Heart right ventricle (tissue), 16 donors: ENCODE measurements at regions not wholly inside any gene's neighbourhood (a gene's known extent, or its start where the extent isn't known, plus 50 kb on each side); places are given as distances from the start of the nearest gene placed in this dataset.
A peak's percentile ranks its signal among the peaks of the same experiment; 100 is the strongest.

Source experiments
- ATAC-seq, 8 donors: fragments of 200-7000 bp; cut with Tn5 transposase; one replicate each; pipeline ENCODE4 v1.9.1; 2020; ENCODE audit warnings: mild to moderate bottlenecking in 8 of 8, moderate library complexity in 8 of 8, moderate number of reproducible peaks in 1 of 8
- DNase-seq, 2 donors: peaks; one replicate each; pipeline ENCODE4 v3.0.0-alpha.2; 2020
- H3K27ac ChIP-seq, 10 donors: fragments of 200-600 bp; sonication (generic) in 2 of 10; one replicate each; pipeline versions ENCODE4 v1.5.0 to v1.8.0; 2020 to 2022; ENCODE audit warnings: mild to moderate bottlenecking in 3 of 10
- H3K27me3 ChIP-seq, 7 donors: fragments of 200-600 bp; one replicate each; pipeline ENCODE4 v1.8.0; 2021 to 2022; ENCODE audit warnings: mild to moderate bottlenecking in 2 of 7
- H3K36me3 ChIP-seq, 9 donors: fragments of 200-600 bp; sonication (generic) in 1 of 9; one replicate each; pipeline versions ENCODE4 v1.5.0 to v1.8.0; 2020 to 2022; ENCODE audit warnings: mild to moderate bottlenecking in 2 of 9
- H3K4me1 ChIP-seq, 9 donors: fragments of 200-600 bp; sonication (generic) in 1 of 9; one replicate each; pipeline versions ENCODE4 v1.5.0 to v1.8.0; 2020 to 2022; ENCODE audit warnings: mild to moderate bottlenecking in 4 of 9
- H3K4me3 ChIP-seq, 10 donors: fragments of 200-600 bp; sonication (generic) in 2 of 10; one replicate each; pipeline versions ENCODE4 v1.5.0 to v1.8.0; 2020 to 2022; ENCODE audit warnings: mild to moderate bottlenecking in 7 of 10, moderate library complexity in 2 of 10
- H3K9me3 ChIP-seq, 11 donors: fragments of 200-600 bp in 10 of 11; sonication (generic) in 2 of 11; one replicate each; pipeline versions ENCODE4 v1.5.0 to v1.8.0; 2013 to 2022; ENCODE audit warnings: mild to moderate bottlenecking in 2 of 11, control low read depth in 1 of 11, moderate library complexity in 1 of 11
- WGBS, 2 donors: extraction: QIAGEN DNeasy Blood & Tissue Kit; methylation state at CpG; one replicate each; pipeline ENCODE4 v1.1.7; 2013; ENCODE audit warnings: inconsistent platforms in 1 of 2; 5-methylcytosine and 5-hydroxymethylcytosine counted together
- intact Hi-C, 10 donors: fragments of 100-400 bp; cut with DNase I; formaldehyde crosslinking; loops; one replicate each; pipeline versions ENCODE4 v1.11.1 to v1.14.2; 2022
- TF ChIP-seq, protein P1 (sequence below), 9 donors: fragments of 200-600 bp; sonication (generic) in 2 of 9; IDR thresholded peaks; one replicate each; pipeline versions ENCODE4 v1.5.0 to v1.8.0; 2021 to 2022; ENCODE audit warnings: antibody characterized with exemption in 9 of 9, mild to moderate bottlenecking in 5 of 9, moderate library complexity in 1 of 9
- donor health status: Arrhythmogenic right ventricular cardiomyopathy.
- donor health status: ischemic (EF 13 %, LVEDD 7.1; RV severe dilation, severe dysfunction).
- donor health status: healthy with polysubstance abuse.
- donor health status: DM: no; HTN: yes; CAD: no.
- donor health status: DM: no; HTN: no; CAD: no.
- donor health status: ischemic (EF 25% LVEDD 6.9; RV normal size, moderate dysfunction).
- donor health status: ischemic (EF 25% LVEDD 5.7; RV mildly dilated, moderate dysfunction).
- donor health status: healthy.
- donor health status: DM: yes; HTN: yes; CAD: no.
- donor health status: Ischemic cardiomyopathy.
- donor health status: ischemic (EF 35%, LVEDD 5.7; RV mildly dilated, moderate dysfunction).
- donor health status: nonischemic (EF 11% LVEDD 7.7; RV severe dilation, severe dysfunction).
- donor health status: DM: yes; HTN: yes; CAD: no.
- donor health status: PGD.
- donor health status: ischemic (EF 29% LVEDD 5.4; RV normal size, mild dysfunction).
- donor health status: nonischemic (EF 23%, LVEDD 6.1; RV moderate dilation, normal function).

DNA sequence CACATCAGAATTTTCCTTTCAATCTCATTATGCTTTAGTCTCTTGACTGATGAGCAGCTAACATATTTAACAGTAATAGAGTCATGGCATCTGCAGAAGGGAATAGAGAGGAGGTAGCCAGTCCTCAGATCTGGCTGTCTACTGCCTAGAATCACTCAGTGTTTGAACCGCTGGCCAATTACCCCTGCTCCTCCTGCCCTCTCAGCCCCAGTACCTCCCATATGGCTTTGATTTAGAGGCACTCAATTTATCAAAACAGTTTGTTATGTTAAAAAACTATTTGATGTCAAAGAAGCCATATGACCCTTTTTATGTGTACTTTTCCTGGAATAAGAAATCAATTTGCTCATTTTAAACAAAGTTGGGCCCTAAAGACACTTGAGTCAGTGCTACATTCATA is 355.2 kb downstream of the CMPK2 start:
- Histone ChIP-seq H3K27ac (no peak overlapping the region), H3K9me3 (no peaks in the 10 kb centered on the region), H3K4me3 (no peak overlapping the region), H3K27me3 (peaks cover 0 to 7% (median 0%) of the 10 kb centered on the region in 7 donors), H3K36me3 (no peaks in the 10 kb centered on the region), H3K4me1 (peaks cover 0 to 6% (median 0%) of the 10 kb centered on the region in 9 donors)
- TF ChIP-seq, protein P1, sequence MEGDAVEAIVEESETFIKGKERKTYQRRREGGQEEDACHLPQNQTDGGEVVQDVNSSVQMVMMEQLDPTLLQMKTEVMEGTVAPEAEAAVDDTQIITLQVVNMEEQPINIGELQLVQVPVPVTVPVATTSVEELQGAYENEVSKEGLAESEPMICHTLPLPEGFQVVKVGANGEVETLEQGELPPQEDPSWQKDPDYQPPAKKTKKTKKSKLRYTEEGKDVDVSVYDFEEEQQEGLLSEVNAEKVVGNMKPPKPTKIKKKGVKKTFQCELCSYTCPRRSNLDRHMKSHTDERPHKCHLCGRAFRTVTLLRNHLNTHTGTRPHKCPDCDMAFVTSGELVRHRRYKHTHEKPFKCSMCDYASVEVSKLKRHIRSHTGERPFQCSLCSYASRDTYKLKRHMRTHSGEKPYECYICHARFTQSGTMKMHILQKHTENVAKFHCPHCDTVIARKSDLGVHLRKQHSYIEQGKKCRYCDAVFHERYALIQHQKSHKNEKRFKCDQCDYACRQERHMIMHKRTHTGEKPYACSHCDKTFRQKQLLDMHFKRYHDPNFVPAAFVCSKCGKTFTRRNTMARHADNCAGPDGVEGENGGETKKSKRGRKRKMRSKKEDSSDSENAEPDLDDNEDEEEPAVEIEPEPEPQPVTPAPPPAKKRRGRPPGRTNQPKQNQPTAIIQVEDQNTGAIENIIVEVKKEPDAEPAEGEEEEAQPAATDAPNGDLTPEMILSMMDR (IDR thresholded peaks at IDR 0.05), result no peak
- intact Hi-C loops, result no loop called here
- no peak for DNase-seq
- WGBS, 2 donors, result 76 to 82% methylated on average over 1 of the region's 1 CpG
- no peak for ATAC-seq

DNA sequence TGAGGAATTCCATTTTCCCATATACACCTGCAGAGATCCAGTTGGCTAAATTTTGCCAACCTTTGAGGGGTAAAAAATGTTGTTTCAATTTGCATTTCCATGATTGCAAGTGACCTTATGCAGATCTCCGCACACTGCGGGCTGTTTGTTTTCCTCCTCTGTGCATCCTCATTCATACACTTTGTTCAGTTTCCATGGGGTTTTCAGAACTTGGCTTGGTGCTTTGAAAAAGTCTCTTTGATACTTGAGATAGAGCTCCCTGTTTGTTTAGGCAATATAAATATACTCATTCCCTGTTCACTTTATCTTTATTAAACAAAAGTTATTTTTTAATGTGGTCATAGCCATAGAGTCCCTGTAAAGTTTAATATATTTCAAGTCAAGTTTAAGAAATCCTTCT is 353.1 kb downstream of the CMPK2 start:
- intact Hi-C loops, result no loop called here
- WGBS, 2 donors, result 88 to 90% methylated on average over 2 of the region's 2 CpGs
- TF ChIP-seq, protein P1 (IDR thresholded peaks at IDR 0.05), result no peak
- Histone ChIP-seq H3K4me1 (no peaks in the 10 kb centered on the region), H3K36me3 (no peaks in the 10 kb centered on the region), H3K27ac (no peak overlapping the region), H3K27me3 (peaks cover 0 to 7% (median 0%) of the 10 kb centered on the region in 7 donors), H3K4me3 (no peak overlapping the region), H3K9me3 (no peaks in the 10 kb centered on the region)
- ATAC-seq, result no peak
- DNase-seq, result no peak

DNA sequence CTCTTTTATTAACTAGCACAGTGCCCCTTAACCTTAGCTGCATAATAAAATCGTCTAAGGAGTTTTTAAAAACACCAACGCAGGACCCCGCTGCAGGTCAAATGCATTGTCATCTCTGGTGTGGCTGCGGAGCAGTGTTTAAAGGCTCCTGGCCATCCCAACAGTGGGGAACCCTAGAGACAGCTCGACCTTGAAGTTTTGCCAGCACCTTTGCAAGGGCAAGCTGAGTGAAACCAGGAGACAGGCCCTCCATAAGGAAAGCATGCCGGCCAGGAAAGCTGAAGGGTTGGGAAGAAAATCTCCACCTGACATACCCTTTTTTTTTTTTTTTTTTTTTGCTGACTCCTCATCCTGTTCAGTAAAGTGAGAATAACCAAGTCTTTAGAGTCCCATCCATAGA is 349.0 kb downstream of the CMPK2 start:
- H3K36me3 ChIP-seq, result no peaks in the 10 kb centered on the region
- ATAC-seq, result peak in 4 of 8 donors; percentile 33 to 75 (median 50)
- peaks cover 0 to 7% (median 0%) of the 10 kb centered on the region in 7 donors for H3K27me3 ChIP-seq
- peak in 1 of 2 donors; percentile 26 for DNase-seq
- peaks cover 0 to 2% (median 0%) of the 10 kb centered on the region in 11 donors for H3K9me3 ChIP-seq
- no peak overlapping the region for H3K27ac ChIP-seq
- intact Hi-C loops, result no loop called here
- H3K4me3 ChIP-seq, result no peak overlapping the region
- H3K4me1 ChIP-seq, result no peaks in the 10 kb centered on the region
- 55 to 63% methylated on average over 6 of the region's 6 CpGs for whole genome bisulfite sequencing, 2 donors
- TF ChIP-seq, protein P1 (IDR thresholded peaks at IDR 0.05), result no peak

DNA sequence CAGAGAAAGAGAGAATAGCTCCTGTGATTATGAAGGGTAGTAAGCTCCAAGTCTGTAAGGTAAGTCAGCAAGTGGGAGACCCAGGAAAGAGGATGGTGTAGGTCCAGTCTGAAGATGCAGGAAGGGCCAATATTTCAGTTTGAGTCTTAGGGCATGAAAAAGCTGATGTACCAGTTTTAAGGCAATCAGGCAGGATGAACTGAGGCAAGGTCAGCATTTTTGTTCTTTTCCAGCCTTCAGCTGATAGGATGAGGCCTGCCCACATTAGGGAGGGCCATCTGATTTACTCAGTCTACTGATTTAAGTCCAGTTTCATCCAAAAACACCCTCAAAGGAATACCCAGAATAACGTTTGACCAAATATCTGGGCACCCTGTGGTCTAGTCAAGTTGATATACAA is 347.3 kb downstream of the CMPK2 start:
- peaks cover 0 to 7% (median 3%) of the 10 kb centered on the region in 7 donors for H3K27me3 ChIP-seq
- H3K4me1 ChIP-seq, result no peaks in the 10 kb centered on the region
- intact Hi-C loops, result no loop called here
- ATAC-seq (no peak), DNase-seq (no peak)
- H3K27ac ChIP-seq, result no peak overlapping the region
- no peaks in the 10 kb centered on the region for H3K36me3 ChIP-seq
- WGBS, 2 donors, result 56 to 84% methylated on average over 1 of the region's 1 CpG
- no peak overlapping the region for H3K4me3 ChIP-seq
- H3K9me3 ChIP-seq, result peaks cover 0 to 2% (median 0%) of the 10 kb centered on the region in 11 donors
- TF ChIP-seq, protein P1 (IDR thresholded peaks at IDR 0.05), result no peak
